C1 segment of cervical spinal cord (tissue), 14 donors: ENCODE measurements at regions not wholly inside any gene's neighbourhood (a gene's known extent, or its start where the extent isn't known, plus 50 kb on each side); places are given as distances from the start of the nearest gene placed in this dataset.

Experiments
- DNase-seq, 14 donors: peaks; one replicate each; lab custom pipeline; 2025; lab: John Stamatoyannopoulos, UW

- no peak for DNase-seq
These were observed 93.9 kb upstream of the HEY2 start for GRCh38 chr6:125655511-125655910.

- DNase-seq: no peak
These were observed 93.1 kb upstream of the HEY2 start for GRCh38 chr6:125656287-125656870.

- no peak for DNase-seq
These were observed 91.3 kb upstream of the HEY2 start for GRCh38 chr6:125658136-125658535.

DNA sequence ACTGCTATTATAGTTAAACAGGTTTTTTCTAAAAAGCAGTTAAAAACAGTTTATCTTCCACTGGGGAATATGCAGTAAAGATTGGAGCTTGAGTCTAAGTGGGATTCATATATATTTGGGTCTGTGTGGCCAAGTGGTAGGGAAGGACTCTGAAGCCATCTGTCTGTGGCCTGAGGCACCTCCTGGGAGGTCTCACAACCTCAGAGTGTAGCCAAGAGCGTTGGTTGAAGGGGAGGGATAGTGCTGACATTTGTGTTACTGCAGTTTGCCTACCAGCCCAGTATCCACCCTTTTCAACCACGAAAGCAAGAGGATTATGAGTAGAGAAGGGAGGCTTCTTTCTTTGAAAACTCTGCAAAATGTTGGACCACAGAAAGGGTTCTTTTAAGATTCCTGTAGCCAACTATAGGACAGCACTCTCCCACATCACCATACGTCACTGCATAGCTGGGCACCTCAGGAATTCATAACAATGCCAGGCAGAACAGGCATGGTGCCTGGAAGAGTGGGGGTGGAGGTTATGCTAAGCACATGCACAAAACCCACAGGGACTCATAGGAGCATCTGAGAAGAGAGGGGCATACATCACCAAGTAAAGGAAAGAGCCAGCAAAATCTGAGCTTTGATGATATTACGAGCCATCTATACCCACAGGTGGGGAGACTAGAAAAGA lies 90.5 kb upstream of the HEY2 start:
- DNase-seq: no peak

GRCh38 chr6:125659887-125660286 lies 89.5 kb upstream of the HEY2 start:
- DNase-seq: no peak

GRCh38 chr6:125662296-125662695 lies 87.1 kb upstream of the HEY2 start:
- DNase-seq: no peak

- no peak for DNase-seq
These were observed 84.1 kb upstream of the HEY2 start for GRCh38 chr6:125665295-125665814.

DNA sequence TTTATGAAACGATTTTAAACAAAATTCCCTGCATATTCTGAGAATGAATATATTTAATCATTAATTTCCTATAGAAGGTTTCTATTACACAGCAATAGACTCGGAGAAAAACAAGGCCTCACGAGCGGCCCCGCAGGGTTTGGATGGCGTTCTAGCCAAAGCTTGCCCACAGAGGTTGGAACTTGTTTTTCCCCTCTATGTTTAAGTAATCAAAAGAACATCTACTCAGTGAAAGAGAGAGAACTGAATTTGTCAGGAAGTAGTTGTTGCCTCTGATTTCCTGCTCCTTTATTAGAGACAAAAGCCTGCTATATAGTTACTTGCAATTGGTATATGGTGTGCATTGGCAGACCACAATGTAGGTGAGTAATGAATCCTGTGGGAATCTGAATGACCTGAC lies 82.1 kb upstream of the HEY2 start:
- DNase-seq: no peak

- DNase-seq: peak in 3 of 14 donors; percentile 5 to 33 (median 28)
These were observed 81.4 kb upstream of the HEY2 start for GRCh38 chr6:125668071-125668470.

DNA sequence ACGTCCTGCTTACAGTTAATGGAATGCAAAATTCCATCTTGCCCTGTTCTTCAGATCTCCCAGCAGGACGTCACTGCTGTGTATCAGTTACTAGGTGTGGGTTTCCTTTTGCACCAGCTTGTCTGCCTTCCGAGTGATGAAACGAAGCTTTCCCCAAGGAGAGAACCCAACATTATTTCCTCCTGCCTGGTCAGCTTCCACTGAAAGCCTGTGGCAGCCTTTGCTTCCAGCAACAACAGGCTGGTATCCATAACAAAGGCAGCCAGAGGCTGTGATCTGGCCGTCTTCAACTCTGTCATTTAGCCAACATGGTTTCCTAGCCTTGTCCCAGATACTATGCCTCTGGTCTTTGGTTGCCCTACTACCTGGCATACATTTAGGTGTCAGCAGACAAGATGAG lies 78.9 kb upstream of the HEY2 start:
- peak in 3 of 14 donors; percentile 18 to 31 (median 22) for DNase-seq

DNA sequence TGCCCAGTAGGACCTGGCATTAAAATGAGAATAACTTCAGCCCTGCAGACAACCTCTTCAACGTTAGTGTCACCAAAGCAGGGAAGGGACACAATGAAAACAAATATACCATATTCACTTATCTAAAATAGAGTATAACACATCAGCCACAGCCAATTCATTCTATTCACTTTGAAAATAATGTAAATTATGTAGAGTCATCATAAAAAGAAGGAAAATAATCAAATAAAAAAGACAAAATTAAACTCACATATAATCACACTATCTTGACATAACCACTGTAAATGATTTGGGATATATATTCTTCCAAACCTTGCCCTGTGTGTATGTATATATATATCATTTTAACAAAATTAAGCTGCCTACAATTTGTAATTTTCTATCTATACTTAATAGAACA lies 78.1 kb upstream of the HEY2 start:
- DNase-seq: no peak

- no peak for DNase-seq
These were observed 75.2 kb upstream of the HEY2 start for GRCh38 chr6:125674230-125674629.

DNA sequence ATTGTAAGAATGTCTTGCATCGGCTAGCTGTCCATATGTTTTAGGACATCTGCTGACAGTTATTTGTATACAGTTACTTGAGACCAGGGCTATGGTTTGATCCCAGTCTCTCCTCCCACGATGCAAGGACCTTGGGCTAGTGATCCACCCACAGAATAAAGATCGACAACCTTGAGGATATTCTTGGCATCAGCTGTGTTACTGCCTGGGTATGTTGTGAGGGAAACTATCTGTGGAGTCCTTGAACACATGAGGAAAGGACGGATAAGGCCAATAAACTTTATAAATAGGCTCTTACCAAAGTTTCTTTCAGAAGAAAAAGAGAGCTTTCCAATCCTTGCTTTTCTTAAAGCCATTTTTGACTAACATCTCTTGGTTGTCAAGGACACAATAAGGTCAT lies 70.8 kb upstream of the HEY2 start:
- no peak for DNase-seq

DNA sequence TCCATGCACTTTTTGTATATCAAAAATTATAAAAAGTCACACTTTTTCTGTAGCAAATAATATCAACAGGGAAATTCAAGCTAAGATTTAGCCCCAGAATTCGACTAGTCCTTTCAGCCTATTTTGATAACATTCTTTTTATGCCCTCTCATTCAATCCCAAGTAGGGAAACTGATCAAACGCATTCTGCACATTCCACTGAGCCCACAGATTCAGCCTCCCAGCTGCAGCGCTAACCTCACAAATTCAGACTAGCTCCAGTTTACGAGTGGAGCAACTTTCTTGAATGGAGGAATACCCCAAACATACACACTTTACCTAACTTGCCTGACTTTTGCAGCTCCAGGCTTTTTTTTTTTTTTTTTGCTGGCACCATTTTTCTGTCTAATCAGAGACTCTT lies 70.3 kb upstream of the HEY2 start:
- DNase-seq: no peak

- no peak for DNase-seq
These were observed 69.8 kb upstream of the HEY2 start for GRCh38 chr6:125679651-125680050.

GRCh38 chr6:125682939-125683338 lies 66.5 kb upstream of the HEY2 start:
- no peak for DNase-seq

DNA sequence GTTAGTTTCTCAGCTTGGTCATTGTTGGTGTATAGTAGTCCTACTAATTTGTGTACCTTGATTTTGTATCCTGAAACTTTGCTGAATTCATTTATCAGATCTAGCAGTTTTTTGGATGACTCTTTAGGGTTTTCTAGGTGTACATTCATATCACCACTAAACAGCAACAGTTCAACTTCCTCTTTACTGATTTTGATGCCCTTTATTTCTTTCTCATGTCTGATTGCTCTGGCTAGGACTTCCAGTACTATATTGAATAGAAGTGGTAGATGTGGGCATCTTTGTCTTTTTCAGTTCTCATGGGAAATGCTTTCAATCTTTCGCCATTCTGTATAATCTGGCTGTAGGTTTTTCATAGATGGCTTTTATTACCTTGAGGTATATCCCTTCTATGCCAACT lies 61.3 kb upstream of the HEY2 start:
- DNase-seq: no peak

- DNase-seq: no peak
These were observed 56.0 kb upstream of the HEY2 start for GRCh38 chr6:125693480-125693879.

- DNase-seq: peak in 1 of 14 donors; percentile 10
These were observed 49.8 kb upstream of the HEY2 start for GRCh38 chr6:125699591-125699990.
